ENCODE measurements at regions not wholly inside any gene's neighbourhood (a gene's known extent, or its start where the extent isn't known, plus 50 kb on each side); places are given as distances from the start of the nearest gene placed in this dataset.

DNA sequence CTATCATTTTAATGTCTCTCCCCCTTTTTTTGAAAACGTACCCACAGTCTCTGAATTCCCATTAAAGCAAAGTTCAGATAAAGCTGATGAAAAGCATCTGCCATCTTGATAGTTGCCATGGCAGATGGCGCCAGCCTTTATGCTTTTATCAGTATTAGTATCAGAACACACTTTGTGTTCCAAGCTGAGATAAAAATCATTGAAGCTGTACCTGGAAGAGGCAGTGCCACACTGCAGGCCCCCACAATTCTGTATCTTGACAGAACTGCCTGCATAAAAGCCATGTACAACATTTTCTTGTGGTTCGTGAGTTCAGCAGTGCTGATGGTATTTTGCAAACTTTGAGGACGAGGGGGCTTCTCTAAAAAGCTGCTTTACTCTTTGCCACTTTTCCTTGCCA, 311.7 kb downstream of the SATB1 start:
- ATAC-seq (no peak), FAIRE-seq (no peak), DNase-seq (ENCODE audit: low read depth in 1 of 2, low spot score in 1 of 2) (no peak)
- H3K27ac ChIP-seq, result no peak overlapping the region
- H3K4me1 ChIP-seq, result peaks cover 13% of the 10 kb centered on the region; the same call in 2 of the 3 replicates
- POLR2A ChIA-PET, result no interaction called here
- no peaks in the 10 kb centered on the region for H3K9me3 ChIP-seq
- no peak overlapping the region for H3K4me2 ChIP-seq
- H3K4me3 ChIP-seq, result no peak overlapping the region
- WGBS (ENCODE audit: missing lambda C conversion rate), result 58% methylated on average over 4 of the region's 4 CpGs
- TF ChIP-seq HOXB13 (CRISPR knock-in tag; IDR thresholded peaks at IDR 0.05; ENCODE audit: low read depth), result no peak
- TF ChIP-seq, protein P1, sequence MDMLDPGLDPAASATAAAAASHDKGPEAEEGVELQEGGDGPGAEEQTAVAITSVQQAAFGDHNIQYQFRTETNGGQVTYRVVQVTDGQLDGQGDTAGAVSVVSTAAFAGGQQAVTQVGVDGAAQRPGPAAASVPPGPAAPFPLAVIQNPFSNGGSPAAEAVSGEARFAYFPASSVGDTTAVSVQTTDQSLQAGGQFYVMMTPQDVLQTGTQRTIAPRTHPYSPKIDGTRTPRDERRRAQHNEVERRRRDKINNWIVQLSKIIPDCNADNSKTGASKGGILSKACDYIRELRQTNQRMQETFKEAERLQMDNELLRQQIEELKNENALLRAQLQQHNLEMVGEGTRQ (IDR thresholded peaks at IDR 0.05), result no peak
- no peak for TF ChIP-seq ZSCAN20 (CRISPR knock-in tag; IDR thresholded peaks at IDR 0.05)
- TF ChIP-seq ATOH8 (CRISPR knock-in tag; IDR thresholded peaks at IDR 0.05; ENCODE audit: low read depth), result no peak
- TF ChIP-seq FOSL2 (IDR thresholded peaks at IDR 0.05), result no peak
- TF ChIP-seq FOSL2 (CRISPR knock-in tag; IDR thresholded peaks at IDR 0.05), result no peak
- TF ChIP-seq POLR2A (IDR thresholded peaks at IDR 0.05; ENCODE audit: low read length), result no peak
- no peak for TF ChIP-seq FOXS1 (CRISPR knock-in tag; IDR thresholded peaks at IDR 0.05)
- TF ChIP-seq GATA3 (IDR thresholded peaks at IDR 0.05; ENCODE audit: borderline replicate concordance), result no peak
- CTCF ChIA-PET, result interaction anchor here (1.2 kb wide), 1 partner anchor 12 kb away, joined by 3 read pairs; no protein-coding TSS in a partner anchor

DNA sequence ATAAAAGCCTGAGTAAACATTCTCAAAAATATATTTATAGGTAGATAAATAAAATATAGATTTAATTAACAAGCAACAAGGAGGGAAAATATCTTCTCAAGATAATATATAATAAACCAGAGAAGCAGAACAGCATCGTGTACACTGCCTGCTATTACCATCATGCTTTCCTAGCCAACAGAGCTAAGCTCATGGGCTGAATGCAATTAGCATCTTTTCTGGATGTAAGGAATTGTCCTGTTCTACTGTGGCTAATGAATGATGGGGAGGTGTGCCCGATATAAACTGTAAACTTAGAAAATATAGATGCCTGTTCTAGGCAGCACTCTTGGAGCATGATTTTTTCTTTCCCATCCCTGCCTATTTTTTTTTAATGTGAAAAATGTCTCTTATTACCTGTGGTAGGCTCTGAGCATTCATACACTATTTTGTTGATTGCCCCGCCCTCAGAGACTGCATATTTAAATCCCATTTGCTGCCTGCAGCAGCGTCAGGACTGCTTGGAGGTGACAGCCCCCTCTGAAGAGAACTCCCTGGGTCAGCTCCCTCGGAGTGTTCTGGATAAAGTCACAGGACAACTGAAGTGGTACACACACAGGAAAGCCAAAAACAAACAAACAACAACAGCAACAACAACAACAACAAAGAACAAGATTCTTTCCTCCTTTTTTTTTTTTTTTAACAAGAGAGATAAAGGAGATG, 312.3 kb downstream of the SATB1 start:
- TF ChIP-seq MYC (IDR thresholded peaks at IDR 0.05; ENCODE audit: borderline replicate concordance, low read length), result no peak
- TF ChIP-seq HOXB13 (CRISPR knock-in tag; IDR thresholded peaks at IDR 0.05; ENCODE audit: low read depth), result no peak
- H3K4me1 ChIP-seq, result peaks cover 13% of the 10 kb centered on the region; the same call in 2 of the 3 replicates
- no peak overlapping the region for H3K27ac ChIP-seq
- CTCF ChIA-PET, result interaction anchor here (1.2 kb wide), 1 partner anchor 13 kb away, joined by 3 read pairs; no protein-coding TSS in a partner anchor
- ATAC-seq, result no peak
- no peaks in the 10 kb centered on the region for H3K9me3 ChIP-seq
- DNase-seq (ENCODE audit: low read depth in 1 of 2, low spot score in 1 of 2), result no peak
- WGBS (ENCODE audit: missing lambda C conversion rate), result 67% methylated on average over 5 of the region's 5 CpGs
- FAIRE-seq, result no peak
- POLR2A ChIA-PET, result no interaction called here
- H3K4me3 ChIP-seq, result no peak overlapping the region
- H3K4me2 ChIP-seq, result no peak overlapping the region

DNA sequence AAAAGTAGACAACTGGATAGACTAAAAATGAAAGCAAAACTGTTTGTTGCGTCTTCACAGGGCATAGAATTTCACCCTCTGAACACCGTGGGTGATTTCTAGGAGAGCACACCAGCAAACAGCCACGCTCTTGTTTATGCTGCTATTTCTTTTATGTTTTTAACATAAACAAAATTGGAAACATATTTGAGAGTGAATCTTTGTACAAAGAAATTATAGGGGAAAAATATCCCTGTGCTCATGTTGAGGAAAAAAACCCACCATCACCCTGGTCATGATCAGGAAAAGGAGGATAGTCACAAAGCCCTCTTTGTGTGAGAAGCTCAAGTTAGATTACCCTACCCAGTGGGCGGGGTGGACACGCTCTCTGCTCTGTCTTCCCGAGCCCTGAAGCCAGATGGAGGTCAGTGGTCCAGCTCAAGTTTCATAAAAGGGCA, 313.3 kb downstream of the SATB1 start:
- no peak for FAIRE-seq
- 0 out of 6 replicates have a peak overlapping the region, but pooled peaks of 1 of the 2 experiments have one; percentile 7 for H3K27ac ChIP-seq
- TF ChIP-seq, protein P2, sequence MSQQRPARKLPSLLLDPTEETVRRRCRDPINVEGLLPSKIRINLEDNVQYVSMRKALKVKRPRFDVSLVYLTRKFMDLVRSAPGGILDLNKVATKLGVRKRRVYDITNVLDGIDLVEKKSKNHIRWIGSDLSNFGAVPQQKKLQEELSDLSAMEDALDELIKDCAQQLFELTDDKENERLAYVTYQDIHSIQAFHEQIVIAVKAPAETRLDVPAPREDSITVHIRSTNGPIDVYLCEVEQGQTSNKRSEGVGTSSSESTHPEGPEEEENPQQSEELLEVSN (IDR thresholded peaks at IDR 0.05; ENCODE audit: borderline replicate concordance, low read depth), result no peak
- TF ChIP-seq JUNB (IDR thresholded peaks at IDR 0.05), result no peak
- no peak for TF ChIP-seq HOXB13 (CRISPR knock-in tag; IDR thresholded peaks at IDR 0.05; ENCODE audit: low read depth)
- CTCF ChIA-PET, result no interaction called here
- peak overlapping the region; percentile 22 for H3K4me2 ChIP-seq
- peaks cover 3% of the 10 kb centered on the region; the same call in 1 of the 3 replicates for H3K4me1 ChIP-seq
- DNase-seq (ENCODE audit: low read depth in 1 of 2, low spot score in 1 of 2), result no peak
- peak; percentile 62 to 67; a peak in 3 of 6 replicates for ATAC-seq
- WGBS (ENCODE audit: missing lambda C conversion rate), result 38% methylated on average over 6 of the region's 6 CpGs
- no peak overlapping the region for H3K4me3 ChIP-seq
- H3K9me3 ChIP-seq, result no peaks in the 10 kb centered on the region
- POLR2A ChIA-PET, result no interaction called here

DNA sequence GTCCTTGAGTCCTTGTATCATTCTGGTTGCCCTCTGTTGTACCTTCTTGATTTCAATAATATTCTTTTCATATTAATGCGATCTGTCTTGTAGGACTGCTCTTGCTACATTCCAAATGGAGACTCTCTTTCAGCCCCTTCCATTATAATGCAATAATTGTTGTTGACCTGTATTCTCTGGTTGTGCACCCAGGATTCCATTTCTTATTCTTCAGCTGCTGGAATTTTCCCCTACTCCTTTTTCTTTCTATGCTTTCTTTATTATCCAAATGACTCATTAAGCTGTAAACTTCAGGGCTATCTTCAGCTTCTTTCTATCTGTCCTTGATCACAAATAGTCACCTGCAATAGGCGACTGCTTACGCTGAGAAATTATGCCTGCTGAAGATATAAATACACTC, 321.5 kb downstream of the SATB1 start:
- Histone ChIP-seq H3K4me1 (peaks cover 18% of the 10 kb centered on the region), H3K9me3 (no peaks in the 10 kb centered on the region), H3K4me2 (no peak overlapping the region), H3K4me3 (no peak overlapping the region), H3K27ac (no peak overlapping the region)
- ATAC-seq, result no peak
- DNase-seq (ENCODE audit: low read depth in 1 of 2, low spot score in 1 of 2), result no peak
- FAIRE-seq, result no peak
- POLR2A ChIA-PET, result no interaction called here
- CTCF ChIA-PET, result no interaction called here
- 79% methylated on average over 3 of the region's 3 CpGs for WGBS (ENCODE audit: missing lambda C conversion rate)
- TF ChIP-seq CBX2 (IDR thresholded peaks at IDR 0.05; ENCODE audit: borderline replicate concordance, low read depth) (no peak), CTCF (IDR thresholded peaks at IDR 0.05) (no peak), JUN (IDR thresholded peaks at IDR 0.05) (no peak), SMC3 (IDR thresholded peaks at IDR 0.05) (no peak), HOXB13 (CRISPR knock-in tag; IDR thresholded peaks at IDR 0.05; ENCODE audit: low read depth) (no peak), KDM1A (IDR thresholded peaks at IDR 0.05; ENCODE audit: low read depth) (no peak), RAD21 (conservative IDR thresholded peaks at IDR 0.05 in 1 of 2, IDR thresholded peaks at IDR 0.05 in 1 of 2) (no peak), SREBF2 (IDR thresholded peaks at IDR 0.05) (no peak), ZNF302 (CRISPR knock-in tag; IDR thresholded peaks at IDR 0.05) (no peak), HOXB5 (CRISPR knock-in tag; IDR thresholded peaks at IDR 0.05) (no peak), CEBPB (IDR thresholded peaks at IDR 0.05) (no peak)
- TF ChIP-seq, protein P3, sequence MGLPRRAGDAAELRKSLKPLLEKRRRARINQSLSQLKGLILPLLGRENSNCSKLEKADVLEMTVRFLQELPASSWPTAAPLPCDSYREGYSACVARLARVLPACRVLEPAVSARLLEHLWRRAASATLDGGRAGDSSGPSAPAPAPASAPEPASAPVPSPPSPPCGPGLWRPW (IDR thresholded peaks at IDR 0.05), result no peak
- TF ChIP-seq, protein P1 (IDR thresholded peaks at IDR 0.05), result no peak

Data from A549 (cell line).